ENCODE measurements at regions not wholly inside any gene's neighbourhood (a gene's known extent, or its start where the extent isn't known, plus 50 kb on each side); places are given as distances from the start of the nearest gene placed in this dataset.

GRCh38 chr20:52476074-52476750 lies 284.6 kb upstream of the ZFP64 start:
- TF ChIP-seq CTCF (conservative IDR thresholded peaks at IDR 0.05; ENCODE audit: low read depth, low read length) (no peak), POLR2A (IDR thresholded peaks at IDR 0.05; ENCODE audit: low read depth, low read length) (no peak), RCOR1 (IDR thresholded peaks at IDR 0.05; ENCODE audit: insufficient replicate concordance, low read length) (no peak), MAZ (IDR thresholded peaks at IDR 0.05; ENCODE audit: borderline replicate concordance, low read depth, low read length) (no peak), FOS (IDR thresholded peaks at IDR 0.05; ENCODE audit: low read depth, low read length) (no peak), SMC3 (IDR thresholded peaks at IDR 0.05; ENCODE audit: low read depth, low read length) (no peak), RAD21 (IDR thresholded peaks at IDR 0.05; ENCODE audit: low read length) (no peak), MAFK (IDR thresholded peaks at IDR 0.05; ENCODE audit: low read depth, low read length) (no peak), MXI1 (IDR thresholded peaks at IDR 0.05; ENCODE audit: borderline replicate concordance, low read depth, low read length) (no peak)
- TF ChIP-seq, protein P1, sequence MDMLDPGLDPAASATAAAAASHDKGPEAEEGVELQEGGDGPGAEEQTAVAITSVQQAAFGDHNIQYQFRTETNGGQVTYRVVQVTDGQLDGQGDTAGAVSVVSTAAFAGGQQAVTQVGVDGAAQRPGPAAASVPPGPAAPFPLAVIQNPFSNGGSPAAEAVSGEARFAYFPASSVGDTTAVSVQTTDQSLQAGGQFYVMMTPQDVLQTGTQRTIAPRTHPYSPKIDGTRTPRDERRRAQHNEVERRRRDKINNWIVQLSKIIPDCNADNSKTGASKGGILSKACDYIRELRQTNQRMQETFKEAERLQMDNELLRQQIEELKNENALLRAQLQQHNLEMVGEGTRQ (IDR thresholded peaks at IDR 0.05; ENCODE audit: low read depth, low read length): no peak

All from IMR-90 (cell line).